PC-3 (cell line): ENCODE measurements at regions not wholly inside any gene's neighbourhood (a gene's known extent, or its start where the extent isn't known, plus 50 kb on each side); places are given as distances from the start of the nearest gene placed in this dataset.

Experiments used
- ATAC-seq: fragments of 200-7000 bp; cut with Tn5 transposase; 2 replicates; pipeline ENCODE4 v1.9.1; 2020; ENCODE audit warnings: mild to moderate bottlenecking, moderate library complexity
- BruUV-seq: library from RNA; stranded (reverse); fragments of 400-500 nt; replicated peaks from 2 replicates; lab custom pipeline; 2021; lab: Mats Ljungman, UMichigan
- CTCF ChIA-PET: fragments of 300-600 bp; sonication (Branson Sonifier 250); formaldehyde crosslinking; loops from one replicate; lab custom pipeline; 2022; ENCODE audit warnings: antibody characterized with exemption; lab: Charles Lee
- POLR2A ChIA-PET: fragments of 300-600 bp; sonication (Branson Sonifier 250); formaldehyde crosslinking; loops from one replicate; lab custom pipeline; 2022; ENCODE audit warnings: antibody characterized with exemption; ENCODE audit not compliant: unreplicated experiment; lab: Charles Lee
- DNase-seq: peaks from one replicate; pipeline ENCODE4 v3.0.0-alpha.2; 2015
- H2AFZ ChIP-seq: fragments of 300-600 bp; sonication (generic); 2 replicates; pipeline ENCODE4 v1.6.0; 2016; ENCODE audit warnings: antibody characterized with exemption, low read length
- H3F3A ChIP-seq: fragments of 300-600 bp; sonication (generic); one replicate; pipeline ENCODE4 v1.6.0; 2017; ENCODE audit warnings: antibody characterized with exemption, low read length, control low read depth, mild to moderate bottlenecking; ENCODE audit not compliant: unreplicated experiment
- H3K27ac ChIP-seq: fragments of 300-600 bp; sonication (generic); 2 replicates; pipeline ENCODE4 v1.5.1; 2016; ENCODE audit warnings: mild to moderate bottlenecking, low read length
- H3K27me3 ChIP-seq: fragments of 300-600 bp; sonication (generic); 2 replicates; pipeline ENCODE4 v1.6.1; 2016; ENCODE audit warnings: low read length, mixed read lengths
- H3K36me3 ChIP-seq: fragments of 300-600 bp; sonication (generic); 2 replicates; pipeline ENCODE4 v1.6.1; 2016; ENCODE audit warnings: low read depth, mixed run types, low read length, mixed read lengths
- H3K4me1 ChIP-seq: fragments of 300-600 bp; sonication (generic); 2 replicates; pipeline ENCODE4 v1.5.1; 2016; ENCODE audit warnings: low read length; ENCODE audit not compliant: insufficient read depth
- H3K4me2 ChIP-seq: fragments of 300-600 bp; sonication (generic); 2 replicates; pipeline ENCODE4 v1.6.0; 2016; ENCODE audit warnings: low read length
- H3K4me3 ChIP-seq: fragments of 300-600 bp; sonication (generic); 2 replicates; pipeline ENCODE4 v1.5.1; 2016; ENCODE audit warnings: mild to moderate bottlenecking, low read length, mixed read lengths
- H3K79me2 ChIP-seq: fragments of 300-600 bp; sonication (generic); 2 replicates; pipeline ENCODE4 v1.6.1; 2017; ENCODE audit warnings: low read length, mixed read lengths
- H3K9ac ChIP-seq: fragments of 300-600 bp; sonication (generic); 2 replicates; pipeline ENCODE4 v1.6.0; 2016; ENCODE audit warnings: mild to moderate bottlenecking, low read length
- H3K9me2 ChIP-seq: fragments of 300-600 bp; sonication (generic); replicated peaks from 2 replicates; pipeline ENCODE4 v1.6.1; 2016; ENCODE audit warnings: mixed run types, low read length, mixed read lengths
- H3K9me3 ChIP-seq: fragments of 300-600 bp; sonication (generic); 2 replicates; pipeline ENCODE4 v1.6.1; 2016; ENCODE audit warnings: low read length, mixed read lengths
- H4K20me1 ChIP-seq: fragments of 300-600 bp; sonication (generic); 2 replicates; pipeline ENCODE4 v1.6.1; 2016; ENCODE audit warnings: low read length, mixed read lengths
- CTCF ChIP-seq: fragments of 300-600 bp; sonication (generic); conservative IDR thresholded peaks from 2 replicates; pipeline ENCODE4 v1.5.1; 2017; ENCODE audit warnings: antibody characterized with exemption, low read depth, mild to moderate bottlenecking, low read length
- EZH2 ChIP-seq: fragments of 300-600 bp; sonication (generic); IDR thresholded peaks from one replicate; pipeline ENCODE4 v1.6.1; 2017; ENCODE audit warnings: antibody characterized with exemption, mild to moderate bottlenecking, low read length; ENCODE audit not compliant: unreplicated experiment
- EZH2phosphoT487 ChIP-seq: fragments of 300-600 bp; sonication (generic); IDR thresholded peaks from 2 replicates; pipeline ENCODE4 v1.6.1; 2018; ENCODE audit warnings: mild to moderate bottlenecking, antibody characterized with exemption, low read length, borderline replicate concordance
- intact Hi-C: fragments of 100-400 bp; cut with micrococcal nuclease; formaldehyde crosslinking; loops from 2 replicates; pipeline ENCODE4 v1.9.0; 2023

GRCh38 chr5:82699737-82700136, 377.5 kb downstream of the TMEM167A start:
- ATAC-seq, result no peak
- H3K27ac ChIP-seq, result no peak overlapping the region
- no peak for DNase-seq
- no peak overlapping the region for H3K4me2 ChIP-seq
- no peaks in the 10 kb centered on the region for H4K20me1 ChIP-seq
- POLR2A ChIA-PET, result interaction anchor here (0.6 kb wide), 1 partner anchor 36 kb away, joined by 3 read pairs; no protein-coding TSS in a partner anchor
- CTCF ChIA-PET, result no interaction called here
- H3F3A ChIP-seq, result no peaks in the 10 kb centered on the region
- no TSS peak for BruUV-seq
- H3K4me1 ChIP-seq, result no peaks in the 10 kb centered on the region
- no peak overlapping the region for H3K4me3 ChIP-seq
- H2AFZ ChIP-seq, result no peak overlapping the region
- intact Hi-C loops, result no loop called here
- H3K79me2 ChIP-seq, result no peaks in the 10 kb centered on the region
- H3K36me3 ChIP-seq, result no peaks in the 10 kb centered on the region
- H3K9me3 ChIP-seq, result no peaks in the 10 kb centered on the region
- H3K9me2 ChIP-seq, result no peaks in the 10 kb centered on the region
- no peak overlapping the region for H3K9ac ChIP-seq
- H3K27me3 ChIP-seq, result no peaks in the 10 kb centered on the region
- TF ChIP-seq EZH2 (no peak), CTCF (no peak), EZH2phosphoT487 (no peak)

- intact Hi-C loops, result no loop called here
- BruUV-seq, result no TSS peak
- ATAC-seq (no peak), DNase-seq (no peak)
- no peaks in the 10 kb centered on the region for H3K4me1 ChIP-seq
- no peak overlapping the region for H3K4me2 ChIP-seq
- no peak overlapping the region for H2AFZ ChIP-seq
- H4K20me1 ChIP-seq, result no peaks in the 10 kb centered on the region
- no peak for TF ChIP-seq EZH2phosphoT487
- no peak for TF ChIP-seq EZH2
- no peak for TF ChIP-seq CTCF
- ChIA-PET POLR2A (no interaction called here), CTCF (no interaction called here)
- H3K27me3 ChIP-seq, result no peaks in the 10 kb centered on the region
- H3K36me3 ChIP-seq, result no peaks in the 10 kb centered on the region
- H3F3A ChIP-seq, result no peaks in the 10 kb centered on the region
- no peaks in the 10 kb centered on the region for H3K9me3 ChIP-seq
- no peak overlapping the region for H3K27ac ChIP-seq
- no peaks in the 10 kb centered on the region for H3K9me2 ChIP-seq
- H3K9ac ChIP-seq, result no peak overlapping the region
- H3K4me3 ChIP-seq, result no peak overlapping the region
- no peaks in the 10 kb centered on the region for H3K79me2 ChIP-seq
Measured at GRCh38 chr5:82698026-82698425, 379.2 kb downstream of the TMEM167A start.

- Histone ChIP-seq H3K9me3 (no peaks in the 10 kb centered on the region), H4K20me1 (no peaks in the 10 kb centered on the region), H2AFZ (no peak overlapping the region), H3K4me3 (no peak overlapping the region), H3K27me3 (no peaks in the 10 kb centered on the region), H3K27ac (no peak overlapping the region), H3K4me2 (no peak overlapping the region), H3K36me3 (no peaks in the 10 kb centered on the region), H3K9me2 (no peaks in the 10 kb centered on the region), H3F3A (no peaks in the 10 kb centered on the region), H3K9ac (no peak overlapping the region), H3K79me2 (no peaks in the 10 kb centered on the region), H3K4me1 (no peaks in the 10 kb centered on the region)
- POLR2A ChIA-PET, result no interaction called here
- TF ChIP-seq EZH2phosphoT487 (no peak), CTCF (no peak), EZH2 (no peak)
- DNase-seq (no peak), ATAC-seq (no peak)
- no TSS peak for BruUV-seq
- CTCF ChIA-PET, result no interaction called here
- intact Hi-C loops, result no loop called here
Measured at GRCh38 chr5:82694711-82695285, 382.4 kb downstream of the TMEM167A start.
